Prostate gland (tissue), 2 donors: ENCODE measurements at regions not wholly inside any gene's neighbourhood (a gene's known extent, or its start where the extent isn't known, plus 50 kb on each side); places are given as distances from the start of the nearest gene placed in this dataset.

ENCODE experiments used
- DNase-seq: peaks from one replicate; pipeline ENCODE4 v3.0.0-alpha.2; 2019; ENCODE audit warnings: low spot score
- H3K27ac ChIP-seq, 2 donors: fragments of 200-600 bp; sonication (generic); 2 replicates each; pipeline ENCODE4 v1.5.1; 2017 to 2019
- H3K27me3 ChIP-seq: fragments of 200-600 bp; sonication (generic); replicated peaks from 2 replicates; pipeline ENCODE4 v1.5.1; 2019; ENCODE audit not compliant: insufficient read depth
- H3K36me3 ChIP-seq, 2 donors: fragments of 200-600 bp; sonication (generic); 1 replicate in 1 of 2; 2 replicates in 1 of 2; pipeline versions ENCODE4 v1.5.1 to v1.8.1; 2017 to 2019
- H3K4me1 ChIP-seq: fragments of 200-600 bp; sonication (generic); replicated peaks from 2 replicates; pipeline ENCODE4 v1.5.1; 2019
- H3K4me3 ChIP-seq, 2 donors: fragments of 200-600 bp; sonication (generic); 2 replicates each; pipeline ENCODE4 v1.5.1; 2017 to 2019
- H3K9me3 ChIP-seq: fragments of 200-600 bp; sonication (generic); 2 replicates; pipeline ENCODE4 v1.5.1; 2017
- CTCF ChIP-seq, 4 experiments: fragments of 200-600 bp in 2 of 4; fragments of 450-650 bp in 2 of 4; sonication (generic) in 2 of 4; IDR thresholded peaks; 1 replicate in 3 of 4; 2 replicates in 1 of 4; pipeline ENCODE4 v1.5.1; 2016 to 2019; ENCODE audit warnings: antibody characterized with exemption in 4 of 4, mild to moderate bottlenecking in 2 of 4, moderate library complexity in 2 of 4
- POLR2A ChIP-seq: fragments of 450-650 bp; IDR thresholded peaks from one replicate; pipeline ENCODE4 v1.6.1; 2016; ENCODE audit warnings: antibody characterized with exemption, mild to moderate bottlenecking
- POLR2AphosphoS5 ChIP-seq: sonication (generic); formaldehyde crosslinking; IDR thresholded peaks from one replicate; pipeline ENCODE4 v1.6.1; 2017; ENCODE audit warnings: antibody characterized with exemption
- WGBS: methylation state at CpG from one replicate; pipeline ENCODE4 v1.1.5; 2018; 5-methylcytosine and 5-hydroxymethylcytosine counted together
- intact Hi-C: fragments of 100-400 bp; cut with DNase I; formaldehyde crosslinking; loops from one replicate; pipeline ENCODE4 v1.14.2; 2022

GRCh38 chr21:24310788-24311187, 1296.5 kb downstream of the MRPL39 start:
- H3K27me3 ChIP-seq: no peaks in the 10 kb centered on the region
- no peak for DNase-seq
- no peaks in the 10 kb centered on the region for H3K36me3 ChIP-seq
- no peaks in the 10 kb centered on the region for H3K9me3 ChIP-seq
- H3K4me3 ChIP-seq: no peak overlapping the region
- intact Hi-C loops: no loop called here
- H3K4me1 ChIP-seq: no peaks in the 10 kb centered on the region
- WGBS: 79% methylated on average over 1 of the region's 1 CpG
- H3K27ac ChIP-seq: no peak overlapping the region
- TF ChIP-seq POLR2A: no peak
- no peak for TF ChIP-seq CTCF (IDR thresholded peaks at IDR 0.05)

- no peaks in the 10 kb centered on the region for H3K9me3 ChIP-seq
- TF ChIP-seq CTCF (IDR thresholded peaks at IDR 0.05) (no peak), POLR2AphosphoS5 (no peak), POLR2A (no peak)
- no peak overlapping the region for H3K4me3 ChIP-seq
- no peak for DNase-seq
- H3K4me1 ChIP-seq: no peaks in the 10 kb centered on the region
- intact Hi-C loops: no loop called here
- no peak overlapping the region for H3K27ac ChIP-seq
- no peaks in the 10 kb centered on the region for H3K27me3 ChIP-seq
- no peaks in the 10 kb centered on the region for H3K36me3 ChIP-seq
These were observed 1299.1 kb downstream of the MRPL39 start for GRCh38 chr21:24308183-24308582.

GRCh38 chr21:24302400-24302799, 1304.9 kb downstream of the MRPL39 start:
- TF ChIP-seq CTCF (IDR thresholded peaks at IDR 0.05) (no peak), POLR2AphosphoS5 (no peak), POLR2A (no peak)
- Histone ChIP-seq H3K27me3 (no peaks in the 10 kb centered on the region), H3K36me3 (no peaks in the 10 kb centered on the region), H3K4me3 (no peak overlapping the region), H3K27ac (no peak overlapping the region), H3K9me3 (no peaks in the 10 kb centered on the region), H3K4me1 (no peaks in the 10 kb centered on the region)
- no peak for DNase-seq
- intact Hi-C loops: no loop called here

GRCh38 chr21:24298040-24298439, 1309.2 kb downstream of the MRPL39 start:
- H3K36me3 ChIP-seq: no peaks in the 10 kb centered on the region
- intact Hi-C loops: no loop called here
- WGBS: 96% methylated on average over 1 of the region's 1 CpG
- H3K4me1 ChIP-seq: no peaks in the 10 kb centered on the region
- no peaks in the 10 kb centered on the region for H3K9me3 ChIP-seq
- H3K4me3 ChIP-seq: no peak overlapping the region
- DNase-seq: no peak
- no peak for TF ChIP-seq POLR2A
- no peak for TF ChIP-seq POLR2AphosphoS5
- no peak for TF ChIP-seq CTCF (IDR thresholded peaks at IDR 0.05)
- H3K27ac ChIP-seq: no peak overlapping the region
- no peaks in the 10 kb centered on the region for H3K27me3 ChIP-seq

GRCh38 chr21:24294171-24294570, 1313.1 kb downstream of the MRPL39 start:
- intact Hi-C loops: no loop called here
- TF ChIP-seq POLR2A: no peak
- TF ChIP-seq CTCF (IDR thresholded peaks at IDR 0.05): no peak
- no peak for TF ChIP-seq POLR2AphosphoS5
- no peaks in the 10 kb centered on the region for H3K27me3 ChIP-seq
- H3K4me3 ChIP-seq: no peak overlapping the region
- WGBS: 56% methylated on average over 2 of the region's 2 CpGs
- DNase-seq: no peak
- no peaks in the 10 kb centered on the region for H3K9me3 ChIP-seq
- no peaks in the 10 kb centered on the region for H3K36me3 ChIP-seq
- H3K4me1 ChIP-seq: no peaks in the 10 kb centered on the region
- H3K27ac ChIP-seq: no peak overlapping the region
